Colonic mucosa (tissue), 4 donors: ENCODE measurements at regions not wholly inside any gene's neighbourhood (a gene's known extent, or its start where the extent isn't known, plus 50 kb on each side); places are given as distances from the start of the nearest gene placed in this dataset.

Source experiments
- DNase-seq: peaks from one replicate; pipeline ENCODE4 v3.0.0-alpha.2; 2020
- H3K27ac ChIP-seq: fragments of 200-600 bp; one replicate; pipeline ENCODE4 v1.8.0; 2021
- H3K27me3 ChIP-seq: fragments of 200-600 bp; one replicate; pipeline ENCODE4 v1.8.0; 2021
- H3K36me3 ChIP-seq: fragments of 200-600 bp; one replicate; pipeline ENCODE4 v1.8.0; 2021
- H3K4me1 ChIP-seq: fragments of 200-600 bp; one replicate; pipeline ENCODE4 v1.8.0; 2021; ENCODE audit warnings: mild to moderate bottlenecking
- H3K4me3 ChIP-seq: fragments of 200-600 bp; one replicate; pipeline ENCODE4 v1.8.0; 2021
- H3K9ac ChIP-seq, 2 donors: one replicate each; pipeline ENCODE4 v1.7.0; 2013; ENCODE audit warnings: control low read depth in 2 of 2, low read depth in 2 of 2, low read length in 2 of 2
- H3K9me3 ChIP-seq: fragments of 200-600 bp; one replicate; pipeline ENCODE4 v1.8.0; 2021
- CTCF ChIP-seq: fragments of 200-600 bp; IDR thresholded peaks from one replicate; pipeline ENCODE4 v1.8.0; 2022; ENCODE audit warnings: antibody characterized with exemption, mild to moderate bottlenecking
- intact Hi-C: fragments of 100-400 bp; cut with DNase I; formaldehyde crosslinking; loops from one replicate; pipeline ENCODE4 v1.14.1; 2022
- donor health status: healthy.
- donor health status: DM: no; HTN: no; CAD: no.
- donor health status: DM: no; HTN: no; CAD: no.

GRCh38 chr3:59411694-59412093 is 361.9 kb upstream of the CFAP20DC start:
- intact Hi-C loops: no loop called here
- Histone ChIP-seq H3K27ac (no peak overlapping the region), H3K9ac (no peak overlapping the region), H3K9me3 (no peaks in the 10 kb centered on the region), H3K27me3 (no peaks in the 10 kb centered on the region), H3K4me3 (no peak overlapping the region), H3K4me1 (peaks cover 14% of the 10 kb centered on the region), H3K36me3 (no peaks in the 10 kb centered on the region)
- no peak for TF ChIP-seq CTCF
- no peak for DNase-seq

- intact Hi-C loops: no loop called here
- no peak overlapping the region for H3K27ac ChIP-seq
- DNase-seq: no peak
- H3K27me3 ChIP-seq: no peaks in the 10 kb centered on the region
- TF ChIP-seq CTCF: no peak
- peaks cover 14% of the 10 kb centered on the region for H3K4me1 ChIP-seq
- no peak overlapping the region for H3K4me3 ChIP-seq
- H3K36me3 ChIP-seq: no peaks in the 10 kb centered on the region
- no peak overlapping the region for H3K9ac ChIP-seq
- H3K9me3 ChIP-seq: no peaks in the 10 kb centered on the region
These were observed 361.4 kb upstream of the CFAP20DC start for GRCh38 chr3:59411186-59411585.

- no peak for DNase-seq
- H3K9me3 ChIP-seq: no peaks in the 10 kb centered on the region
- H3K27me3 ChIP-seq: no peaks in the 10 kb centered on the region
- H3K9ac ChIP-seq: no peak overlapping the region
- no peak overlapping the region for H3K27ac ChIP-seq
- no peaks in the 10 kb centered on the region for H3K36me3 ChIP-seq
- intact Hi-C loops: no loop called here
- TF ChIP-seq CTCF: no peak
- peaks cover 14% of the 10 kb centered on the region for H3K4me1 ChIP-seq
- H3K4me3 ChIP-seq: no peak overlapping the region
These were observed 358.3 kb upstream of the CFAP20DC start for GRCh38 chr3:59408047-59408624.

GRCh38 chr3:59407425-59407824 is 357.6 kb upstream of the CFAP20DC start:
- no peaks in the 10 kb centered on the region for H3K36me3 ChIP-seq
- H3K4me1 ChIP-seq: peaks cover 14% of the 10 kb centered on the region
- no peaks in the 10 kb centered on the region for H3K27me3 ChIP-seq
- no peak overlapping the region for H3K4me3 ChIP-seq
- DNase-seq: no peak
- H3K27ac ChIP-seq: no peak overlapping the region
- no peak overlapping the region for H3K9ac ChIP-seq
- TF ChIP-seq CTCF: no peak
- no peaks in the 10 kb centered on the region for H3K9me3 ChIP-seq
- intact Hi-C loops: no loop called here

- H3K27ac ChIP-seq: no peak overlapping the region
- no peak for DNase-seq
- TF ChIP-seq CTCF: no peak
- no peak overlapping the region for H3K4me3 ChIP-seq
- intact Hi-C loops: no loop called here
- no peaks in the 10 kb centered on the region for H3K36me3 ChIP-seq
- H3K9ac ChIP-seq: peak overlapping the region in 1 of 2 donors; percentile 14
- H3K27me3 ChIP-seq: no peaks in the 10 kb centered on the region
- peaks cover 14% of the 10 kb centered on the region for H3K4me1 ChIP-seq
- H3K9me3 ChIP-seq: no peaks in the 10 kb centered on the region
These were observed 357.1 kb upstream of the CFAP20DC start for GRCh38 chr3:59406943-59407342.
